Neural crest cell (in vitro differentiated cells): ENCODE measurements at regions not wholly inside any gene's neighbourhood (a gene's known extent, or its start where the extent isn't known, plus 50 kb on each side); places are given as distances from the start of the nearest gene placed in this dataset.

Experiments
- DNase-seq: peaks from one replicate; pipeline ENCODE4 v3.0.0; 2021; ENCODE audit warnings: low read depth, mixed read lengths, low spot score
- H3K27ac Mint-ChIP-seq: one replicate; pipeline ENCODE4 v1.8.0; 2021; ENCODE audit warnings: mild to moderate bottlenecking, mixed read lengths; ENCODE audit not compliant: unreplicated experiment
- H3K27me3 Mint-ChIP-seq: 2 replicates; pipeline ENCODE4 v1.8.0; 2021; ENCODE audit warnings: low read depth, mild to moderate bottlenecking, mixed read lengths
- H3K36me3 Mint-ChIP-seq: 2 replicates; pipeline ENCODE4 v1.8.0; 2021; ENCODE audit warnings: low read depth, mild to moderate bottlenecking, mixed read lengths
- H3K4me1 Mint-ChIP-seq: 2 replicates; pipeline ENCODE4 v1.8.0; 2021; ENCODE audit warnings: mixed read lengths
- H3K4me3 Mint-ChIP-seq: one replicate; pipeline ENCODE4 v1.8.0; 2021; ENCODE audit warnings: mild to moderate bottlenecking, mixed read lengths
- H3K9me3 Mint-ChIP-seq: 2 replicates; pipeline ENCODE4 v1.8.0; 2021; ENCODE audit warnings: mixed read lengths
- CTCF ChIP-seq: fragments of 200-600 bp; sonication (generic); conservative IDR thresholded peaks from 2 replicates; pipeline ENCODE4 v1.5.0; 2021; ENCODE audit warnings: antibody characterized with exemption, mild to moderate bottlenecking

DNA sequence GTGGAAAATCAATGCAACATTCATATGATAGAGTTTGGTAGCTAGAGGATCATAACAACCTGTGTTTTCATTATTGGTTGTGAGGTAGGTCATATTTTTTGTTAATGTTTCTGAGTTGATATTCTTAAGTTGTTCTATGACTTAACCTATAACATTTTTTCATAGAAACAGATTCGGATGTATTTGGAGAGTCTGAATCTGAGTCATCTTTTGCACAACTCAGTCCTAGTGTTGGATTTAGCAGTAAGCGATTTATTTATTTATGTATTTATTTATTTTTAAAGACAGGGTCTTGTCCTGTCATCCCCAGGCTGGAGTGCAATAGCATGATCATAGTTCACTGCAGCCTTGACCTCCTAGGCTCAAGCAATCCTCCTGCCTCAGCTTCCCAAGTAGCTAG is 292.8 kb upstream of the ZNF717 start:
- H3K27me3 Mint-ChIP-seq: no peaks in the 10 kb centered on the region
- H3K9me3 Mint-ChIP-seq: no peaks in the 10 kb centered on the region
- no peaks in the 10 kb centered on the region for H3K4me1 Mint-ChIP-seq
- H3K4me3 Mint-ChIP-seq: no peak overlapping the region
- H3K36me3 Mint-ChIP-seq: no peaks in the 10 kb centered on the region
- DNase-seq: no peak
- no peak for TF ChIP-seq CTCF
- no peak overlapping the region for H3K27ac Mint-ChIP-seq

DNA sequence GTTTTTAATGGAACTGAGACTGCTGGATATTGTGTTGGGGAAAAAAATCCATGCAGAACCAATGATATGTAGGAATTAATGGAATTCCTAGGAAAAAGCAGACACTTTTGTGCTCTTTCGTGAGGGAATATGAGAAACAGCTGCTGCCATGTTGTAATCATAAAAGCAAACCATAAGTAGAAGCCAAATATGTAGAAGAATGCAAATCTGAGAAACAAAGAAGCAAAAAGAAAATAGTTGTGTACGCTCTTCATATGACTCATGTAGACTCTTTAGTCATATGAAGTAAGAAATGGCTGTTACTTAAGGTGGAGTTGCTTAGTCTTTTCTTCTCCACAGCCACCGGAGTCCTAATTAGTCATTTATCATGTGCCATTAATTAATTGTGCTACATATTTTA is 298.6 kb upstream of the ZNF717 start:
- Mint-ChIP-seq H3K9me3 (peaks cover 3% of the 10 kb centered on the region), H3K4me3 (no peak overlapping the region), H3K27ac (no peak overlapping the region)

GRCh38 chr3:76096036-76096435 is 310.7 kb upstream of the ZNF717 start:
- no peaks in the 10 kb centered on the region for H3K36me3 Mint-ChIP-seq
- no peak overlapping the region for H3K4me3 Mint-ChIP-seq
- H3K9me3 Mint-ChIP-seq: no peaks in the 10 kb centered on the region
- no peak for TF ChIP-seq CTCF
- DNase-seq: no peak
- no peak overlapping the region for H3K27ac Mint-ChIP-seq
- peaks cover 3% of the 10 kb centered on the region for H3K27me3 Mint-ChIP-seq
- no peaks in the 10 kb centered on the region for H3K4me1 Mint-ChIP-seq

More for the DNA sequence above, 298.6 kb upstream of the ZNF717 start:
- no peak for TF ChIP-seq CTCF
- H3K36me3 Mint-ChIP-seq: no peaks in the 10 kb centered on the region
- DNase-seq: no peak
- no peaks in the 10 kb centered on the region for H3K4me1 Mint-ChIP-seq
- H3K27me3 Mint-ChIP-seq: no peaks in the 10 kb centered on the region

GRCh38 chr3:76096836-76097588 is 311.7 kb upstream of the ZNF717 start:
- H3K27me3 Mint-ChIP-seq: peaks cover 3% of the 10 kb centered on the region

DNA sequence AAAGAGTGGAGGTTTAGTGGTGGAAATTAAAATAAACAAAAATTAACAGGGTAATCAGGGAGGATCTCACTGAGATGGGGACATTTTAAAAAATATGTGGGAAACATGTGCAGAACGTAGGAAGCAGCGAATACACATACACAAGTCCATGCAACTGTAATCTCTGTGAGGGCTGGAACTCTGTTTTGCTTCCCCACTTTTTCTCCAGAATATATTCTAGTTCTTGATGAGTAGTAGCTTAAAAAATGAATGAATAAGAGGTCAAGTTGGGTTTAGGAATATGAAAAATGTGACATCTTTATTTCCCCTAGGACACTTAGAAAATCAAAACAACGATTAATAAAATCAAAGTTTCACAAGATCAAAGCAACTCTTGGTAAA is 312.2 kb upstream of the ZNF717 start:
- H3K4me3 Mint-ChIP-seq: no peak overlapping the region
- no peaks in the 10 kb centered on the region for H3K36me3 Mint-ChIP-seq
- no peak overlapping the region for H3K27ac Mint-ChIP-seq
- no peaks in the 10 kb centered on the region for H3K9me3 Mint-ChIP-seq
- H3K4me1 Mint-ChIP-seq: no peaks in the 10 kb centered on the region
- no peak for DNase-seq
- TF ChIP-seq CTCF: no peak
- H3K27me3 Mint-ChIP-seq: peaks cover 3% of the 10 kb centered on the region

More at GRCh38 chr3:76096836-76097588, 311.7 kb upstream of the ZNF717 start:
- Mint-ChIP-seq H3K4me3 (no peak overlapping the region), H3K9me3 (no peaks in the 10 kb centered on the region), H3K4me1 (no peaks in the 10 kb centered on the region), H3K27ac (no peak overlapping the region), H3K36me3 (no peaks in the 10 kb centered on the region)
- no peak for DNase-seq
- no peak for TF ChIP-seq CTCF
